ENCODE measurements at regions not wholly inside any gene's neighbourhood (a gene's known extent, or its start where the extent isn't known, plus 50 kb on each side); places are given as distances from the start of the nearest gene placed in this dataset.

GRCh38 chr6:151702851-151703658 is 104.4 kb upstream of the ESR1 start:
- DNase-seq, result no peak

- DNase-seq, result no peak
Measured at GRCh38 chr6:151704383-151704782, 103.1 kb upstream of the ESR1 start.

GRCh38 chr6:151705993-151706733 is 101.3 kb upstream of the ESR1 start:
- no peak for DNase-seq

GRCh38 chr6:151709329-151709728 is 98.2 kb upstream of the ESR1 start:
- no peak for DNase-seq

- no peak for DNase-seq
Measured at GRCh38 chr6:151716526-151716932, 91.0 kb upstream of the ESR1 start.

GRCh38 chr6:151719070-151719469 is 88.4 kb upstream of the ESR1 start:
- no peak for DNase-seq

- no peak for DNase-seq
Measured at GRCh38 chr6:151721146-151721545, 86.3 kb upstream of the ESR1 start.

GRCh38 chr6:151721671-151722070 is 85.8 kb upstream of the ESR1 start:
- DNase-seq, result no peak

- DNase-seq, result no peak
Measured at GRCh38 chr6:151722342-151722741, 85.1 kb upstream of the ESR1 start.

GRCh38 chr6:151723152-151723551 is 84.3 kb upstream of the ESR1 start:
- no peak for DNase-seq

- DNase-seq, result no peak
Measured at GRCh38 chr6:151729829-151730495, 77.5 kb upstream of the ESR1 start.

- no peak for DNase-seq
Measured at GRCh38 chr6:151730496-151730870, 77.0 kb upstream of the ESR1 start.

- no peak for DNase-seq
Measured at GRCh38 chr6:151731313-151731712, 76.2 kb upstream of the ESR1 start.

GRCh38 chr6:151733680-151734320 is 73.7 kb upstream of the ESR1 start:
- no peak for DNase-seq

- no peak for DNase-seq
Measured at GRCh38 chr6:151738267-151738666, 69.2 kb upstream of the ESR1 start.

- no peak for DNase-seq
Measured at GRCh38 chr6:151738960-151739359, 68.5 kb upstream of the ESR1 start.

GRCh38 chr6:151740820-151741219 is 66.7 kb upstream of the ESR1 start:
- no peak for DNase-seq

GRCh38 chr6:151747896-151748295 is 59.6 kb upstream of the ESR1 start:
- DNase-seq, result no peak

- DNase-seq, result no peak
Measured at GRCh38 chr6:151749341-151749740, 58.1 kb upstream of the ESR1 start.

- no peak for DNase-seq
Measured at GRCh38 chr6:151753581-151753980, 53.9 kb upstream of the ESR1 start.

- no peak for DNase-seq
Measured at GRCh38 chr6:151757506-151757955, 50.0 kb upstream of the ESR1 start.

Measured in activated gamma-delta T cell treated with Interleukin-2 at 50 U/mL for 16 hours (primary cell).